ENCODE measurements at regions not wholly inside any gene's neighbourhood (a gene's known extent, or its start where the extent isn't known, plus 50 kb on each side); places are given as distances from the start of the nearest gene placed in this dataset.
"Not testable (repeated sequence)": the region's sequence is repeated elsewhere in the genome, so short reads cannot be mapped to it uniquely, and the experiment has no call there.

DNA sequence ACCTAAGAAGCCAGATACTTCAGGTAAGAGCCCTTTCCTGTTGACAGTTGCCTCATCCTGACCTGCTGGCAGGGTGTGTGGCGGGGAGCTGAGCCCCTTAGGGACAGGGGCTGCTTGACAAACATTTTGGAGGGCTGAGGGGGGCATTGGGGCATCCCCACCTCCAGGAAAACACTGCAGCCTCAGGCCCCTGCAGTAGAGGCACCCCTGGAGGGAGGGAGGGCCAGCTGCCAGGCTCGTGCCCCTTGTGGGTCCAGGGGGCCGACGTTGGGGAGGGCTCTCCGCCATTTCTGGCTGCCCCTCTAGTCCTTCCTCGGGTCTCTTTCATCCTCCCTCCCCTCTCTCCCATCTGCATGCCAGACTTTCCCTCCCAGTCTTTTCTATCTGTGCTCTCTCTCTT is 177.3 kb downstream of the RPS24 start:
- no peak for DNase-seq (ENCODE audit: low read depth, low spot score)

DNA sequence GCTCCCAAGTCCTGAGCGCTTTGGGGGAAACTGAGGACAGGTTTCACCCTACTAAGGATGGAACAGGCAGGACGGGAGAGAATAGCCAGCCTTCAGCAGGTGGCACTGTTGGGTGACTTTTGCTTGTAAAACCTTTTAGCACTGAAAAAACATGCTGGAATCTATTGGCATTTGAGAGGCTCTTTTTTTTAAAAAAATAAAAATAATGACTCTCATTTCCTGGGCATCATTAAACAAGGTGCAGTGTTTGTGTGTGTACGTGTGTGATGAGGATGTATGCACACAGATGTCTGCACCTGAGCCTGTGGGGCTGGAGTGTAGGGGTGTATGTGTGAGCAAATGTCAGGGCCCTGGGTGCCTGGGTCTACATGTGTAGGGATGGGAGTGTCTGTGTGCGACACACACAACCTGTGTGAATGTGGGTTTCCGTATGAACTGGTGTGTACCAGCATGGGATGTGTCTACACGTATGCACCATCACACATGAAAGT is 177.9 kb downstream of the RPS24 start:
- no peak for DNase-seq (ENCODE audit: low read depth, low spot score)

DNA sequence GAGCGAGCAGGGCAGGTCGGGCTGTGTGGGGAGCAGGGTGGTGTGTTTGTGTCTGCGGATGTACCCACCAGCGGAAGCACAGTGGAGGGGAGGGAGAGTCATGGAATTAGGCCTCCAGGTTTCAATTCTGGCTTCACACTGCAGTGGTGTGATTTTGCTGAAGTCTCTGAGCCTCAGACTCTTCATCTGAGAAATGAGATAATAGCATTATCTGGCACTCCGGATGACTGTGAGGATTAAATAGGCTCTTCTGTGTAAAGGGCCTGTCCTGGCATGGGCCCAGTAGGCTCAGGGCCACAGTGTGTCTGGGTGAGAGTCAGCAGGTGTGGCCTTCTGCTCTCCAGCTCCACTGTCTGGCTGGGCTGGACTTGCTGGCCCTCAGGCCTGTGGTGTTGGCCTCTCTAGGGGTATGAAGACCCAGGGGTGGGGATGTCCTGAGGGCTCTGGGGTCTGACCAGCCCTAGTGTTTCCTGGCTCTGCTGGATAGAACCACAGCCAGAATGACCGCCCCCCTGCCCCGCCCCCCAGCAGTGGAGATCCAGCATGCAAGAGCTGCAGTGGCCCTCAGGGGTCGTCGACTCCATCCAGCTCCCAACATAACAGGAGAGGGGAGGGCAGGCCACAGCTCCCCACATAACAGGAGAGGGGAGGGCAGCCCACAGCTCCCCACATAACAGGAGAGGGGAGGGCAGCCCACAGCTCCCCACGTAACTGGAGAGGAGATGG is 178.6 kb downstream of the RPS24 start:
- no peak for DNase-seq (ENCODE audit: low read depth, low spot score)

DNA sequence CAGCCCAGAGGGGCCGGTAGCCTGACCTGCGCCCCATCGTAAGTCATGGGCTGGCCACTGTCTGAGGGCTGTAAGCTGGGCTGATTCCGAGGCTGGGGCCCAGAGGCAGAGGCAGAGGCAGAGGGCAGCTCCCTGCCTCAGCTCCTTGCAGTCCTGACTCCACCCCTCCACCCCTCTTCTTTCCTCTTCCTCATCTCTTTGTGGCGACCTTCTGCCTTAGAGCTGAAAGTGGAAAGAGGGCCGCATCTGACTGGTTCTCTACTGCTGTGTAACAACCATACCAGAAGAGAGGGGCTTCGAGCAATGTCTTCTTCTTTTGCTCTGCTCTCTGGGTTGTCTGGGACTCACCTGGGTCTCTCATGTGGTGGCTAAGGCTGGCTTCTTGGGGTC is 179.1 kb downstream of the RPS24 start:
- no peak for DNase-seq (ENCODE audit: low read depth, low spot score)

DNA sequence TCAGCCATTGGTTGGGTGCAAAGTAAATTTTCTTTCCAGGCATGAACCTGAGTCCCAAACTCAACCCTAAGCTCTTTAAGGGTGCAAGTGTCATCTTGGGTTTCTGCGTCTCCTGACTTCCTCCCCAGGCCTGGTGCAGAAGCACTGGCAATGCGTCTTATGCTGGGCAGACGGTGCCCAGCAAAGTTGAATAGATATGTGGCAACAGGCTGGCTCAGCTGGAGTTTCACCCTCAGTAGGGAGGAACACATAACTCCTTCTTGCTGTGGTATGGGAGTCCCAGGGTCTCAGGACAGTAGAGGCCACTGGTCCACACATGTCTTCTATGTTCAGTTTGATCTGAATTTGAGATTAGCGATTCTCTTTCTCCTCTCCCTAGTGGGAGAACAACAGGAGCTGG is 181.3 kb downstream of the RPS24 start:
- no peak for DNase-seq (ENCODE audit: low read depth, low spot score)

DNA sequence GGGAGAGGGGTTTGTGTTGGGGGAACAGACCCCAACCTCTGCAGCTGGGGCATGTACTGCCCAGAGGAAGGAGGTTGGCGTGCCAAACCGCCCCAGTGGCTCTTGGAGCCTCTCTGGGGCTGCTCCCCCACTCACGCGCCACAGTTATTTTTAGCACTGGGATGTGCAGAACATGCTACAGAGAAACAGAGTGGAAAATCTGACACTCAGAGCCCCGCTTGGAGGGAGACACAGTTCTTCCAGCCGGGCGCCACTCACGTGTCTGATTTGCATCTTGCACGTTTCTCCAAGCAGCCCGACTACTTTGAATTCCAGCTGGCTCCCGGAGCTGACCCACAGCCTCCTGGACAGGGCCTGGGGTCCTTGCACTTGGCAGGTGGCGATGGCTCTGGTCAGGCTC is 182.0 kb downstream of the RPS24 start:
- DNase-seq (ENCODE audit: low read depth, low spot score) = no peak

DNA sequence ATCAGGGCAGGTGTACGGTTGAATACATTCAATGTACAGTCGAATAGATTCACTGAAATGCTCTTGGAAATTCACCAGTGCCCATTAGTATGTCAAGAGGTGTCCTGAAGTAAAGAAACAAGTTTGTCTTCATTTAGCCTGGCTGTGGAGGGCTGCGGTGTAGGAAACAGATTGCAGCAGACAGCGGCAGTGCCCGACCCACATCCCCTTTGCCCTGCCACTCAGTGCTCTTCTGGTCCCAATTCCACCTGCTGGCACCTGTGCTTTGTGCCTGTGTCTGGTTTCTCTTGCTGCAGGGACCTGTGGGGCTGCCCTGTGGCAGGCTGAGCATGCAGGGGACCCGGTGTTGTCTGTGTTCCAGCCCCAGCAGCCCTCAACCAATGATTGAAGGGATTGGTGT is 183.7 kb downstream of the RPS24 start:
- no peak for DNase-seq (ENCODE audit: low read depth, low spot score)

DNA sequence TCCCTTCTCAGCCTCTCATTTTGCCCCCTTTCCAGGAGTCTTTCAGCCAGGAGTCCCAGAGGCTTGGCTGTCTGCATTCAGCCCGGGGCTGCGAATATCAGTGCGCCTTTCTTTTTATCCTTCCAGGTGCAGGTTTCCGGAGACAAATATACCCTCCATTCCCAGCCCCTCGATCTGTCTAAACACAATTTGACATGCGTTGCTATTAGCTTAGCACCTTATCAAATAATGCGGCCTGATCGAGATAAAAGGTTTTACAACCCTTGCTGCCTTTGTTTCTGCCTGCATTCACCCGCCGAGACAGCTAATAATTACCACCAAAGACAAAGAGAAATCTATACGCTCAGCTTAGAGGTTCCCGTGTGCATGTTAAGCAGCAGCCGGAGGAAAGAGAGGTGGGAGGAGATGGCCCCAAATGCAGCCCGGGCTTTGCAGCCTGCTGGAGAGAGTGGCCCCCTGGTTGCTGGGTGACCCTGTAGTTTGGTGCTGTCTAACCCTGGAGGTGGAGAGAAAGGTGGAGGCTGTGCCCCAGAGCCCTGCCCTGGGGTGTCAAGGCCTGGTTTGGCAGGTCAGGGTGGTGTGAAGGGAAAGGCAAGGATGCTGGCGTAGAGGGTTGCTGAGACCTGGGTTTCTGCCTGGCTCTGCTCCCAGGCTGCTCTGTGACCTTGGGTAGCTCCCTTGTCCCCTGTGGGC is 185.3 kb downstream of the RPS24 start:
- DNase-seq (ENCODE audit: low read depth, low spot score) = no peak

DNA sequence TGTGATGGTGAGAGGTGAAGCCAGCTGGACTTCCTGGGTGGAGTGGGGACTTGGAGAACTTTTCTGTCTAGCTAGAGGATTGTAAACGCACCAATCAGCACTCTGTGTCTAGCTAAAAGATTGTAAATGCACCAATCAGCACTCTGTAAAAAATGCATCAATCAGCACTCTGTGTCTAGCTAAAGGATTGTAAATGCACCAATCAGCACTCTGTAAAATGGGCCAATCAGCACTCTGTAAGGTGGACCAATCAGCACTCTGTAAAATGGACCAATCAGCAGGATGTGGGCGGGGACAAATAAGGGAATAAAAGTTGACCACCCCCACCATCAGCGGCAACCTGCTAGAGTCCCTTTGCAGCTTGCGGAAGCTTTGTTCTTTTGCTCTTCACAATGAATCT is 185.9 kb downstream of the RPS24 start:
- not testable (repeated sequence) for DNase-seq (ENCODE audit: low read depth, low spot score)

DNA sequence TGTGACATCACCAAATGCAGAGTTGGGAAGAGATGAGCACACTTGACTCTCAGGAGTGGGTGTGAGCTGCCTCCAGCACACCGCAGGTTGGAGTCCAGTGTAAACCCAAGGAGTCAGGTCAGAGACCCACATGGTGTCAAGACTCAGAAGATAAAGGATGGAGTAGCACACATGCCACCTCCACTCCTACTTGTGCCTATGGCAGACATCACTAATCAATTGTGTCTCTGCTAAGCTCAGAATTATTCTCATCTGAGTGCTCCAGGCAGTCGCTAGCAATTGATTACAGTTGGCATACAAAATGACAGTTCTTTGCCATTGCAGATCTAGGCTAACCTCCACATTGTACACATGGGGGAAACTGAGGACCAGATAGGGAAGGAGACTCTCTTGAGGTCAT is 187.1 kb downstream of the RPS24 start:
- no peak for DNase-seq (ENCODE audit: low read depth, low spot score)

DNA sequence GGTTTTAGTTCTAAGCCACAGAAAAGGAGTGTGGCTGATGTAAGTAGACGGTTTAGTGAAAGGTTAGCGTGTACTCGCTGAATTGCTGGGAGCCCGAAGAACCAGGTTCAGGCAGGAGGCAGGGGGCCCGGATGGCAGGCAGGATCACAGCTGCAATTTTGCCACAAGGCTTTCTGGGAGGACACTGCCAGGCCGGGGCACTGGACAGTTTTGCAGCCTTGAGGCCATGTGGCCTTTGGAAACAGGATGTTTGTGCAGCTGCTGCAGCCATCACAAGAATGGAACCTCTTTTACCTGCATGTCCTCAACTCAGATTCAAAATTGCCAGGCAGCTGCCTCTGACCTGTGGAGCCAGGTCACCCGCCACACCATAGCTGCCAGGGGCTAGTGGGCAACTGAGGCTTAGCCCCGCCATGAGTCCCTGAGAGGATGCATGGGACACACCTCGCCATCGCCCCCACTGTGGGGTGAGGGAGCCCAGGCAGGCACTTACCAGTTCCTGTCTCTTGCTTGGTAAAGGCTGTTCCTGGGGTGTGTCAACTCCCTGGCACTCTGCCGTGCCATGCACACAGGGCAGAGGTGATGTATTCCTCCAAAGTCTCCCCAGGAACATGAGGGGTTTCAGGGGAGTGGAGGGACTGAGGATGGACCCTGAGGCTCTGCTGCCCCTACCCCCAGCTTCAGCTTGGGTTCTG is 188.6 kb downstream of the RPS24 start:
- no peak for DNase-seq (ENCODE audit: low read depth, low spot score)

DNA sequence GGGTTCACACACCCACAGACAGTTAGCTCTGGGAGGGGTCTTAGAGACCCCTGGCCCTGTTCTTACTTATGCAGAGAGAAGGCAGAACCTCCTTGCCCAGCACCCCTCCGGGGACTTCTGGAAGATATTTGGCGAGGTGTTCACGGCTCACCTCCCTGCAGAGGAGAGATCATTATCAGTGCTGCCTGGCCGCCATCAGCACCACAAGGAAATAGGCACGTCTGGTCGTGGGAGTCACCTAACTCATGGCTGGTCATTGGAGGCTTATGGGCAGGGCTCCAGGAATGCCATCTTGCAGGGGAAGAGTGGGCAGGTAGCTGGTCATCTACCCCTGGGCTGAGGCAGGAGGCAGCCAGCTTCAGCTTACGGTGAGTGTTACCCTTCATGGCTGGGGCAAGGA is 189.4 kb downstream of the RPS24 start:
- DNase-seq (ENCODE audit: low read depth, low spot score) = no peak

DNA sequence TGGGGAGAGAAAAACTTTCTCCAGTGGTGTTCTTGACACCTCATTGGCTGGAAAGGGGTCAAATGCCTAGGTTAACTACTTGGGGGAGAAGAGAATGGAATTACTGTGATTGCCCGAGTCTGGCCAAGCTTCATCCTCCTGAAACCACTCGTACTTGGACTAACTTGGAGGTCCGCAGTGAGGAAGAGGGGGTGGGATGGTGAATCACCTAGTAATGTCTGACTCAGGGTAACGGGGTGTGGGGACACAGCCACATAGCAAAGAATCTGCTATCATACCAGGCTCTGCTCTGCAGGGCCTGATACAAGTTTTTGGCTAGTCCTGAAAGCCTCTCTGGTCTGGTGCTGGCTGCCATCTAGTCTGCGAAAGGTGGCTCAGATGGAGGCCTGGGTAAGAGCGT is 190.9 kb downstream of the RPS24 start:
- no peak for DNase-seq (ENCODE audit: low read depth, low spot score)

DNA sequence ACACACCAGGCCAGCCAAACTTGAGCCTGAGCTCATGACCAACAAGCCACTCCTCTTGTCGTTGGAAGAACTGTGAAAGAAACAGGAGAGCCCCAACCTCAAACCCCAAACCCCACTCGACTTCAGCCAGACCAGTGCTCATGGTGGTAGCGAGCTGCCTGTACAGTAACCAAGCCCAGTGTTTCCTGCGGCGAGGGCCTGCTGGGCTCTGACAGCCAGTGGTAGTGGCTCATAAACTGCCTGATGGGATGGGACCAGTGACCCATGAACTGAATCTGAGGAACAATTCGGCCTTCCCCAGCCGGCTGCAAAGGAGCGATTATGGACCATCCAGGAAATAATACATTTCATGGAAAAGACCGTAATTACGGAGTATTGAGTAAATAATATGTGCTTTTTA is 191.9 kb downstream of the RPS24 start:
- no peak for DNase-seq (ENCODE audit: low read depth, low spot score)

DNA sequence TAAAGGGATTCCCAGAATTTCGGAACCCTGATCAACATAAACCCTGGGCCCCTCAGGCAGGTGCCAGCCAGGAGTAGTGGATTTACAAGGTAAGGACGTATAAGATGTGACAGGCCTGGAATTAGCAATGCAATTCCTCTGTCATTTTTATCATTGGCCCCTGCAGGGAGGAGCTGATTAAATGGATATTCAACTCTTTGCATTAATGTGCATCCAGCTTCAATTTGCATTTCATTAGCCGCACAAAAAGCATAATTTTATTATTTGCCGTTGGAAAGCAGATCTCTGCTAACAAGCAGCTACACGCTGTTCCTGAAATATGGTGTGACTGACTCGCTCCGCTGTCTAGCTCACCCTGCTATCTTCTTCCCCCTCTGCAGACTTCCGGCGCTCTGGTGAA is 195.8 kb downstream of the RPS24 start:
- no peak for DNase-seq (ENCODE audit: low read depth, low spot score)

DNA sequence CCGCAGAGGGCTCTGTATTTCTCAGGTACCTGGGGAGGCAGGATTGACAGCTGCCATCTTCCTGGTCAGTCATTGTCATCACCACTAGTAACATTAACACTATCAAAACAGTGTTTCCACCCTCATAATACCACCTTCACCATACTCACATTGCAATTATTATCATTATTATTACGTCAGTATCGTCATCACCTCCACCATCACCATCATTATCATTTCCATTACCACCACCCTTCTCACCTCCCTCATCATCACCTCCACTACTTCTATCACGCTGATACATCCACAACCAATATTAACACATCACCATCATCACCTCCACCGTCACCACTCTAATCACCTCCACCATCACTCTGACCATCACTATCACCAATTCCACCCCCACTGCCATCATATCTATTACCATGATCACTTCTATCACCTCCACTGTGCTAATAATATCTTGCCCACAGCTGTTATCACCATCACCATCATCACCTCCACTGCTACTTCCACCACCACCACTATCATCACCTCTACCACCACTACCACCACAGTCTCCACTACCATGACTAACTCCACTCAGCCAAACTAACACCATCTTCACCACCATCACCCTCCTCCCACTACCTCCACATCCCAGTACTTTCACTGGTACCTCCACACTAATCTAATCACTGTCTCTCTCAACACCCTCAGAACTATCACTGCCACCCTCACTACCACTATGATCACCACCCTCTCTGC is 196.4 kb downstream of the RPS24 start:
- DNase-seq (ENCODE audit: low read depth, low spot score) = no peak

DNA sequence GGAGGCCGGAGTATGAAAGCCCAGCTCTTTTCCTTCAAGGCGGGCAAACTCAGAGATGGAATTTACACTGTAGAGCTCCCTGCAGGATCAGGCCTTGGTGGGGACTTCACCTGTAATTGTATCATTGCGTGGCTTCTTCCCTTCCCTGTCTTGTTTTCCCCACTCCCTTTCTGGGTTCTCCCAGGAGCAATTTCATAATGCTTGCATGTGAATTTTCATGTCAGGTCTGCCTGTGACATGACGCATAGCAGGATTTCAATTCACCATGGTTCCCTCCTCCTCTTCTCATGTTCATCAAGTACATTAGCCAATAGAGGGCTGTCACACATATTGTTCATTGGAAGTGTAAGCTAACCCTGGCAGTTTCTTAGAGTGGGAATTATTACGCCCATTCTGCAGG is 197.7 kb downstream of the RPS24 start:
- DNase-seq (ENCODE audit: low read depth, low spot score) = no peak

DNA sequence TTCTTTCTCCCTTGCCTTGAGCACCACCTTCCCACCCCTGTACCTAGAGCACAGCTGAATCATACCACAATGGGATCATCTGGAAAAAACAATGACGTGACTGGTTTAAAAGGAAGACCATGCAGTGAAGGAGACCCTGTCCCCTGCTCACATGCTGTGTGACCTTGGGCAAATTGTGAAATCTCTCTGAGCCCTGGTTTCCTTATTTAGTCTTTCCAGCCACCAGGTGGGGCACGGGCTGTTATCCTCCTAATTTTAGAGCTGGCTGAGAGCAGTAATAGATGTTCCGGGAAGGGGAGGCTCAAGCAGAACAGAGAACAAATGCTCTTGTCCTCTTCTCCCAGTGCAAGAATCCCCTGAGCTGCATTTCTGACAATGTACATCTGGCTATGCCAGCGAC is 198.3 kb downstream of the RPS24 start:
- DNase-seq (ENCODE audit: low read depth, low spot score) = no peak

DNA sequence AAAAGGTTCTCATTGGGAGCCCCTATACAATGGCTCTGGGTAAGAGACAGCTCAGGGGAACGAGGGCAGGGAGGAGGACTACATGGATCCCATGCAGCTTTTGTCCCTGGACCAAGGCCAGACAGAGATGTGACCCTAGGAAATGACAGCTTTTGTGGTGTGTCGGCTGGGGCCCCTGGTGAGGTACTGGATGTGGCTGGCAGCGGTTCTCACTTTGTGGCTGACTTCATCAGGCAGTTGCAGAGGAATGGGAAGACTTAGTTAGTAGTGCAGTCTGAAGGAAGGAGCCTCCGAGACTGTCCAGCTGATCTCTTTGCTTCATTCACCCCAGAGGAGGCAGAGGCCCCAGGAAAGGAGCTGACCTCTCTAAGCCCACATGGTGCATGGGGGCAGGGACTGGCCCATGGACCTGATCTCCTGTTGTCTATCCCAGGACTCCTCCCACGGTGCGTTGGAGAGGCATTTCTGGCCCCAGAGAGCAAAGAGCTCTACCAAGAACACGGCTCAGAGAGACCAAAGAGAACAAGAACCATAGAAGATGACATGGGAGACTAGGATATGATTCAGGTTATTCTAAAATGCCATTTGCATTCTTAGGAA is 202.9 kb downstream of the RPS24 start:
- DNase-seq (ENCODE audit: low read depth, low spot score) = no peak

DNA sequence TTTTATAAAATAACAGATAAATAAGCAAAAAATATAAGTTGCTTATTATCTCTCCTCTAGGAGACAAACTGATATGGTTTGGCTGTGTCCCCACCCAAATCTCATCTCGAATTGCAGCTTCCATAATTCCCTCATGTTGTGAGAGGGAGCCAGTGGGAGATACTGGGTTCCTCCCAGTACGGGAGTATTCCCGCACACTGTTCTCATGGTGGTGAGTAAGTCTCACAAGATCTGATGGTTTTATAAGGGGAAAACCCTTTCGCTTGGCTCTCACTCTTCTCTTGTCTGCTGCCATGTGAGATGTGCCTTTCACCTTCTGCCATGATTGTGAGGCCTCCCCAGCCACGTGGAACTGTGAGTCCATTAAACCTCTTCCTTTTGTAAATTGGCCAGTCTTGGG is 204.3 kb downstream of the RPS24 start:
- DNase-seq (ENCODE audit: low read depth, low spot score) = not testable (repeated sequence)

DNA sequence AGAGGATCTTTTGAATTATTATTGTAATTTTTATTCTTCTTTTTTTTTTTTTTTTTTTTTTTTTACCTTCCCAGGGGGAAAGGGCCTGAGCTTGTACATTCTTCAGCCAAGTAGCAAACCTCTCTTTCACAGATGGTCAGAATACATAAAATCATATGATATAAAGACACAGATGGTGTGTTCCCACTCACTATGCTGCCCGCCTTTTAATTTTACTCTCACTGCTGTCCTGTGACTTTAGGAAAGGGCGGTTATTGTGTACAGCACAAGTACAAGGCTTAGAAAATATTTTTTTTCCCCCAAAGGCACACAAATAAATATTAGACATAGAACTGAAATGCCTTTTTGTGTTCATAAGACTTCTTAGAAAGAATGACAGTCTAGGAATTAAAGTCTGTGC is 213.6 kb downstream of the RPS24 start:
- no peak for DNase-seq (ENCODE audit: low read depth, low spot score)

DNA sequence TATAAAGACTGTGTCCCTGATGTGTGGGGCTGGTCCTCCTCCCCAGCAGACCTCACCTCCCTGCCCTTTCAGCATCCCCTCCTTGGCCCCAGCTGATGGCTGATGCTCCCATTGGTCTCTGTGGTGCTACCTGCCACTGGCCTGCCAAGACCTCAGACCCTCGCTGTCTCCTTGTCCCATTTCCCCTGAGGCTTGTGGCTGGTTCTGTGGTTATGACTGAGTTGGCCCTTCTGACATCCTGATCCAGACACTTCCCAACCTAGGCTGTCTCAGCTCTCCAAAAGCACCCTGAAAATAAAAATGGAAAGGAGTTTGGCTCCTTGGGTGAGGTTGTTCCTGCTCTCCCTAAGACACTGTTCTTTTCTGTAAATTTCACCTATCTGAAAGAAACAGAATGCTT is 214.2 kb downstream of the RPS24 start:
- no peak for DNase-seq (ENCODE audit: low read depth, low spot score)

Measured in brain pericyte (primary cell).